Psoas muscle (tissue), 7 donors: ENCODE measurements at regions not wholly inside any gene's neighbourhood (a gene's known extent, or its start where the extent isn't known, plus 50 kb on each side); places are given as distances from the start of the nearest gene placed in this dataset.

Source experiments
- ATAC-seq, 4 donors: fragments of 200-7000 bp; cut with Tn5 transposase; one replicate each; pipeline ENCODE4 v1.9.1; 2020; ENCODE audit warnings: moderate library complexity in 3 of 4, mild to moderate bottlenecking in 2 of 4
- DNase-seq, 2 donors: peaks; one replicate each; pipeline ENCODE4 v3.0.0-alpha.2; 2020
- H3K27ac ChIP-seq: fragments of 200-600 bp; one replicate; pipeline ENCODE4 v1.8.0; 2022
- H3K27me3 ChIP-seq, 3 donors: fragments of 200-600 bp in 1 of 3; one replicate each; pipeline versions ENCODE4 v1.6.1 to v1.8.0; 2013 to 2022; ENCODE audit warnings: low read length in 2 of 3, mild to moderate bottlenecking in 2 of 3, moderate library complexity in 1 of 3; ENCODE audit not compliant: insufficient read depth in 3 of 3
- H3K36me3 ChIP-seq, 2 donors: fragments of 200-600 bp in 1 of 2; one replicate each; pipeline versions ENCODE4 v1.6.1 to v1.8.0; 2013 to 2022; ENCODE audit warnings: low read depth in 1 of 2, mild to moderate bottlenecking in 1 of 2, moderate library complexity in 1 of 2; ENCODE audit not compliant: insufficient read depth in 1 of 2
- H3K4me1 ChIP-seq: fragments of 200-600 bp; one replicate; pipeline ENCODE4 v1.8.0; 2022
- H3K4me3 ChIP-seq: fragments of 200-600 bp; one replicate; pipeline ENCODE4 v1.8.0; 2022; ENCODE audit warnings: mild to moderate bottlenecking
- H3K9me3 ChIP-seq: fragments of 200-600 bp; one replicate; pipeline ENCODE4 v1.8.0; 2022
- CTCF ChIP-seq: fragments of 200-600 bp; IDR thresholded peaks from one replicate; pipeline ENCODE4 v1.8.0; 2022; ENCODE audit warnings: antibody characterized with exemption
- WGBS, 3 donors: extraction: QIAGEN DNeasy Blood & Tissue Kit; methylation state at CpG; one replicate each; pipeline versions ENCODE4 v1.1.6 to v1.1.7; 2013; 5-methylcytosine and 5-hydroxymethylcytosine counted together
- intact Hi-C, 2 donors: fragments of 100-400 bp; cut with DNase I; formaldehyde crosslinking; loops; one replicate each; pipeline versions ENCODE4 v1.11.0 to v1.14.2; 2022
- donor health status: healthy with polysubstance abuse.
- donor health status: DM: no; HTN: no; CAD: no; lungs with moderate emphysema.
- donor health status: Bipolar disorder and iron deficiency.
- donor health status: healthy.
- donor health status: DM: yes; HTN: yes; CAD: no.
- donor health status: DM: no; HTN: no; CAD: no.
- donor health status: DM: yes; HTN: yes; CAD: no.

GRCh38 chr11:57120192-57120965 is 61.4 kb upstream of the LRRC55 start:
- Histone ChIP-seq H3K36me3 (no peaks in the 10 kb centered on the region), H3K27me3 (no peaks in the 10 kb centered on the region), H3K4me3 (no peak overlapping the region), H3K9me3 (no peaks in the 10 kb centered on the region), H3K4me1 (no peaks in the 10 kb centered on the region), H3K27ac (no peak overlapping the region)
- intact Hi-C loops, result no loop called here
- 90 to 97% (median 93%) methylated on average over 3 of the region's 3 CpGs for WGBS, 3 donors
- ATAC-seq, result no peak
- TF ChIP-seq CTCF, result no peak
- no peak for DNase-seq

- ATAC-seq (no peak), DNase-seq (no peak)
- Histone ChIP-seq H3K4me1 (no peaks in the 10 kb centered on the region), H3K27ac (no peak overlapping the region), H3K36me3 (no peaks in the 10 kb centered on the region), H3K27me3 (no peaks in the 10 kb centered on the region), H3K9me3 (no peaks in the 10 kb centered on the region), H3K4me3 (no peak overlapping the region)
- TF ChIP-seq CTCF, result no peak
- intact Hi-C loops, result no loop called here
- WGBS, 3 donors, result 56 to 73% (median 68%) methylated on average over 1 of the region's 1 CpG
Measured at GRCh38 chr11:57121996-57122395, 59.8 kb upstream of the LRRC55 start.

- no peak for ATAC-seq
- H3K4me3 ChIP-seq, result no peak overlapping the region
- TF ChIP-seq CTCF, result no peak
- no peaks in the 10 kb centered on the region for H3K27me3 ChIP-seq
- WGBS, 3 donors, result 56 to 61% (median 58%) methylated on average over 9 of the region's 9 CpGs
- intact Hi-C loops, result no loop called here
- no peak overlapping the region for H3K27ac ChIP-seq
- H3K36me3 ChIP-seq, result no peaks in the 10 kb centered on the region
- H3K9me3 ChIP-seq, result no peaks in the 10 kb centered on the region
- no peaks in the 10 kb centered on the region for H3K4me1 ChIP-seq
- no peak for DNase-seq
Measured at GRCh38 chr11:57123590-57123989, 58.2 kb upstream of the LRRC55 start.

DNA sequence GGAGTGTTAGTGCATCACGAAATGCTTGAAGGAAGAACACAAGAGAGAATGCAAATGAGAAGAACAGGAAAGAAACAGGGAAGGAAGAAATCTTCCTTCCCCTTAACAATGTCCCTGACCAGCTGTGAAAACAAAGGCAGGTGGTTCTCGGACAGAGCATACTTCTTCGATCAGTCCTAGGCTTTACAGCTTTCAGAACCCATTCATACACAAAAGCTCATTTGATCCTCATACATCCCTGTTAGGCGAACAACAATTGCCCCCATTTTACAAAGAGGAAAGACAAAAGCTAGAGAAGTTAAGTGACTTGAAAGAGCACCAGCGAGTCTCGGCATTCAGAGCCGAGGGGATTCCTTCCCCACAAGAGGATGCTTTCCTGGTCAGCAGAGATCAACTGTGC is 57.2 kb upstream of the LRRC55 start:
- Histone ChIP-seq H3K36me3 (no peaks in the 10 kb centered on the region), H3K9me3 (no peaks in the 10 kb centered on the region), H3K4me1 (no peaks in the 10 kb centered on the region), H3K4me3 (no peak overlapping the region), H3K27me3 (no peaks in the 10 kb centered on the region), H3K27ac (no peak overlapping the region)
- DNase-seq (no peak), ATAC-seq (no peak)
- WGBS, 3 donors, result 64 to 76% (median 74%) methylated on average over 7 of the region's 7 CpGs
- intact Hi-C loops, result no loop called here
- no peak for TF ChIP-seq CTCF

DNA sequence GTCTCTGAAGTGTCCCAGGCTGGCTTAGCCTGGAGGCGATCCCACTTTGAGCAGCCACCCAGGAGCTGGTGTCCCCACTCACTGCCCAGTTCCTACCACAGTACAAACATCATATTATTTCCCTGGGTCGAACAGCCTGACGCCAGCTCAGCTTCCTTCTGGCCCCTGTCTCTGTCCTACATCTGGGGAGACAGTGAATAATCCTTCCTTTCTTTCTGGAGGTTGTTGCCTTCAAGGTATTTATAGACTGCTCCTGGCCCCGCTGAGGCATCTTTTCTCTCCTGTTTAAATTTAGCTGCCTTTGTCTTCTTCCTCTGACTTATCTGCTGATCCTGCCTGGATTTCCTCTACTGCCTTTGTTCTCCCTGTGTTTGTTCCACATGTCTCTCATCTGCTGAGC is 56.8 kb upstream of the LRRC55 start:
- 56 to 64% (median 58%) methylated on average over 4 of the region's 4 CpGs for WGBS, 3 donors
- no peaks in the 10 kb centered on the region for H3K36me3 ChIP-seq

More for the DNA sequence above, 56.8 kb upstream of the LRRC55 start:
- Histone ChIP-seq H3K4me3 (no peak overlapping the region), H3K9me3 (no peaks in the 10 kb centered on the region), H3K4me1 (no peaks in the 10 kb centered on the region), H3K27me3 (no peaks in the 10 kb centered on the region), H3K27ac (no peak overlapping the region)
- intact Hi-C loops, result no loop called here
- ATAC-seq (no peak), DNase-seq (no peak)
- TF ChIP-seq CTCF, result no peak
